MM.1S (cell line): ENCODE measurements at regions not wholly inside any gene's neighbourhood (a gene's known extent, or its start where the extent isn't known, plus 50 kb on each side); places are given as distances from the start of the nearest gene placed in this dataset.

Experiments
- EZH2 ChIP-seq: fragments of 300-600 bp; sonication (generic); optimal IDR thresholded peaks from 2 replicates; pipeline ENCODE3; 2017; ENCODE audit warnings: low read depth, mild to moderate bottlenecking, antibody characterized with exemption, low read length, mixed read lengths
- EZH2phosphoT487 ChIP-seq: fragments of 300-600 bp; sonication (generic); IDR thresholded peaks from 2 replicates; pipeline ENCODE4 v1.6.1; 2018; ENCODE audit warnings: antibody characterized with exemption, low read length
- TF ChIP-seq, protein P1 (sequence below): fragments of 300-600 bp; sonication (generic); IDR thresholded peaks from 2 replicates; pipeline ENCODE4 v1.5.1; 2016; ENCODE audit warnings: antibody characterized with exemption, low read length, mixed read lengths

DNA sequence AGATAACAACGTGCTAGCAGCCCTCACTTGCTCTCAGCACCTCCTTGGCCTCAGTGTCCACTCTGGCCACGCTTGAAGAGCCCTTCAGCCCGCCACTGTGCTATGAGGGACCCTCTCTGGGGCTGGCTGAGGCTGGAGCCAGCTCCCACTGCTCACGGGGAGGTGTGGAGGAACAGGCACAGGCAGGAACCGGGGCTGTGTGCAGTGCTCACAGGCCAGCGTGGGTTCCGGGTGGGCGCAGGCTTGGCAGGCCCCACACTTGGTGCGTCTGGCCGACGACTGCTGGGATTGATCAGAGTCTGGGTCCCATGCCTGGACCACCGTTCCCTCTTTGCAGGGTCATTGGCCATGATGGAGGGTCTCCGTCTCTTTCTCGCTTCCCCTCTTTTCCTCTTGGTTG lies 194.3 kb upstream of the GRAMD2B start:
- TF ChIP-seq, protein P1, sequence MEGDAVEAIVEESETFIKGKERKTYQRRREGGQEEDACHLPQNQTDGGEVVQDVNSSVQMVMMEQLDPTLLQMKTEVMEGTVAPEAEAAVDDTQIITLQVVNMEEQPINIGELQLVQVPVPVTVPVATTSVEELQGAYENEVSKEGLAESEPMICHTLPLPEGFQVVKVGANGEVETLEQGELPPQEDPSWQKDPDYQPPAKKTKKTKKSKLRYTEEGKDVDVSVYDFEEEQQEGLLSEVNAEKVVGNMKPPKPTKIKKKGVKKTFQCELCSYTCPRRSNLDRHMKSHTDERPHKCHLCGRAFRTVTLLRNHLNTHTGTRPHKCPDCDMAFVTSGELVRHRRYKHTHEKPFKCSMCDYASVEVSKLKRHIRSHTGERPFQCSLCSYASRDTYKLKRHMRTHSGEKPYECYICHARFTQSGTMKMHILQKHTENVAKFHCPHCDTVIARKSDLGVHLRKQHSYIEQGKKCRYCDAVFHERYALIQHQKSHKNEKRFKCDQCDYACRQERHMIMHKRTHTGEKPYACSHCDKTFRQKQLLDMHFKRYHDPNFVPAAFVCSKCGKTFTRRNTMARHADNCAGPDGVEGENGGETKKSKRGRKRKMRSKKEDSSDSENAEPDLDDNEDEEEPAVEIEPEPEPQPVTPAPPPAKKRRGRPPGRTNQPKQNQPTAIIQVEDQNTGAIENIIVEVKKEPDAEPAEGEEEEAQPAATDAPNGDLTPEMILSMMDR, result no peak
- TF ChIP-seq EZH2 (no peak), EZH2phosphoT487 (no peak)
